Kidney (tissue), 13 donors: ENCODE measurements at regions not wholly inside any gene's neighbourhood (a gene's known extent, or its start where the extent isn't known, plus 50 kb on each side); places are given as distances from the start of the nearest gene placed in this dataset.

Experiments
- DNase-seq, 5 donors: peaks; one replicate each; pipeline ENCODE4 v3.0.0-alpha.2; 2013 to 2020
- FAIRE-seq: peaks from 2 replicates; lab custom pipeline; 2012; peaks lifted over from hg19 to GRCh38; lab: Jason Lieb, UNC
- H3K27ac ChIP-seq, 2 donors: one replicate each; pipeline ENCODE4 v1.7.0; 2013; ENCODE audit warnings: low read depth in 2 of 2, low read length in 2 of 2, inconsistent platforms in 1 of 2
- H3K27me3 ChIP-seq: one replicate; pipeline ENCODE4 v1.7.1; 2013; ENCODE audit warnings: low read length, inconsistent platforms; ENCODE audit not compliant: control insufficient read depth, insufficient read depth
- H3K36me3 ChIP-seq, 3 donors: one replicate each; pipeline versions ENCODE4 v1.7.0 to v1.7.1; 2013; ENCODE audit warnings: low read length in 3 of 3, control low read depth in 1 of 3, inconsistent platforms in 1 of 3; ENCODE audit not compliant: insufficient read depth in 3 of 3, control insufficient read depth in 2 of 3
- H3K4me1 ChIP-seq, 3 donors: one replicate each; pipeline versions ENCODE4 v1.7.0 to v1.7.1; 2013; ENCODE audit warnings: low read length in 3 of 3, inconsistent platforms in 1 of 3, low read depth in 1 of 3; ENCODE audit not compliant: control insufficient read depth in 2 of 3, insufficient read depth in 2 of 3
- H3K4me3 ChIP-seq, 3 donors: one replicate each; pipeline versions ENCODE4 v1.7.0 to v1.8.1; 2013; ENCODE audit warnings: low read length in 3 of 3, control low read depth in 1 of 3, inconsistent platforms in 1 of 3
- H3K9ac ChIP-seq, 3 donors: one replicate each; pipeline versions ENCODE4 v1.7.0 to v1.7.1; 2013; ENCODE audit warnings: low read length in 3 of 3, control low read depth in 1 of 3, inconsistent platforms in 1 of 3
- H3K9me3 ChIP-seq, 3 donors: one replicate each; pipeline versions ENCODE4 v1.7.0 to v1.7.1; 2013; ENCODE audit warnings: low read length in 3 of 3, control low read depth in 1 of 3, inconsistent platforms in 1 of 3; ENCODE audit not compliant: control insufficient read depth in 2 of 3, insufficient read depth in 1 of 3
- intact Hi-C: fragments of 100-400 bp; cut with DNase I; formaldehyde crosslinking; loops from one replicate; pipeline ENCODE4 v1.11.1; 2022
- TF ChIP-seq, protein P1 (sequence below): IDR thresholded peaks from 3 replicates; pipeline ENCODE4 v1.5.1; 2012; ENCODE audit warnings: mild to moderate bottlenecking, moderate library complexity, borderline replicate concordance; ENCODE audit not compliant: insufficient read depth; ENCODE audit errors: extremely low read depth
- donor health status: control.
- donor health status: control.
- donor health status: control.
- donor health status: control.
- donor health status: control.
- donor health status: DM: yes; HTN: yes; CAD: no.
- donor health status: Normal renal cell carcinoma (clear cell type).

DNA sequence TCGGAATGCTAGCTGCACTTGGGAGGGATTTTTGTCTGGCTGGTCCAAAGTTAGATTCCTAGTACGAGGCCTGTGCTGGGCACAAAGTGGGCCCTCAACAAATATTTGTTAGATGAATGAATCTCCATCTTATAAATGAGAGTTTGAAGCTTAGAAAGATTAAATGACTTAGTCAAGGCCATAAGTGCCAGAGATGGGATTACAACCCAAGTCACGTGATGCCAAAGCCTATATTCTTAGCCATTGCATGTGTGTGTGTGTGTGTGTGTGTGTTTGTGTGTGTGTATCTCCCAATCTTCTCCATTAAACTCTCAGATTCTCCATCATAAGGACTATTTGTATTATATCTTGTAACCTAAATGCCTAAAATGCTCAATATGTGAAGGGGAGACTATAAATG, 130.8 kb upstream of the MAP1B start:
- Histone ChIP-seq H3K36me3 (no peaks in the 10 kb centered on the region), H3K9me3 (no peaks in the 10 kb centered on the region), H3K27me3 (no peaks in the 10 kb centered on the region), H3K9ac (no peak overlapping the region), H3K27ac (no peak overlapping the region), H3K4me1 (no peaks in the 10 kb centered on the region), H3K4me3 (no peak overlapping the region)
- FAIRE-seq (no peak), DNase-seq (no peak)
- intact Hi-C loops, result no loop called here
- TF ChIP-seq, protein P1, sequence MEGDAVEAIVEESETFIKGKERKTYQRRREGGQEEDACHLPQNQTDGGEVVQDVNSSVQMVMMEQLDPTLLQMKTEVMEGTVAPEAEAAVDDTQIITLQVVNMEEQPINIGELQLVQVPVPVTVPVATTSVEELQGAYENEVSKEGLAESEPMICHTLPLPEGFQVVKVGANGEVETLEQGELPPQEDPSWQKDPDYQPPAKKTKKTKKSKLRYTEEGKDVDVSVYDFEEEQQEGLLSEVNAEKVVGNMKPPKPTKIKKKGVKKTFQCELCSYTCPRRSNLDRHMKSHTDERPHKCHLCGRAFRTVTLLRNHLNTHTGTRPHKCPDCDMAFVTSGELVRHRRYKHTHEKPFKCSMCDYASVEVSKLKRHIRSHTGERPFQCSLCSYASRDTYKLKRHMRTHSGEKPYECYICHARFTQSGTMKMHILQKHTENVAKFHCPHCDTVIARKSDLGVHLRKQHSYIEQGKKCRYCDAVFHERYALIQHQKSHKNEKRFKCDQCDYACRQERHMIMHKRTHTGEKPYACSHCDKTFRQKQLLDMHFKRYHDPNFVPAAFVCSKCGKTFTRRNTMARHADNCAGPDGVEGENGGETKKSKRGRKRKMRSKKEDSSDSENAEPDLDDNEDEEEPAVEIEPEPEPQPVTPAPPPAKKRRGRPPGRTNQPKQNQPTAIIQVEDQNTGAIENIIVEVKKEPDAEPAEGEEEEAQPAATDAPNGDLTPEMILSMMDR, result no peak

DNA sequence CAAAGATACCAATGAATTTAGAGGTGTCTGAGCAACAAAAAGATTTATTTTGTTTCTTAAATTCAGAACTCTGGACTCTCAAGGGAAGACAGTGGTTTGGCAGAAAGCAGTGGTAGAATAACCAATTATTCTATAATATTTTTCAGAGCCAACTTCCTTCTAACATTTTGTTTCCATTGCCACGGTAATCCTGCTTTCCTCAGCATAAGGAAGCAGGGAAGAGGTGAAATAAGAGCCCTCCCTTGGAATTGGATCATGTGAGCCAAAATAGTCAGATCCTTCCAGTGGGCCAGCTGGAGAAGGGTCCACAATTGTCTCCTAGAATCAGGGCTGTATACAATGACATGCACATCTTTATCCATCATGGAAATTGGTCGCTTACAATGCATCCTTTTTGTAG, 130.0 kb upstream of the MAP1B start:
- Histone ChIP-seq H3K9me3 (peaks cover 0 to 2% (median 0%) of the 10 kb centered on the region in 3 donors), H3K4me1 (no peaks in the 10 kb centered on the region), H3K36me3 (no peaks in the 10 kb centered on the region), H3K4me3 (no peak overlapping the region), H3K27me3 (no peaks in the 10 kb centered on the region), H3K9ac (no peak overlapping the region), H3K27ac (no peak overlapping the region)
- DNase-seq (no peak), FAIRE-seq (no peak)
- TF ChIP-seq, protein P1, result no peak
- intact Hi-C loops, result no loop called here

DNA sequence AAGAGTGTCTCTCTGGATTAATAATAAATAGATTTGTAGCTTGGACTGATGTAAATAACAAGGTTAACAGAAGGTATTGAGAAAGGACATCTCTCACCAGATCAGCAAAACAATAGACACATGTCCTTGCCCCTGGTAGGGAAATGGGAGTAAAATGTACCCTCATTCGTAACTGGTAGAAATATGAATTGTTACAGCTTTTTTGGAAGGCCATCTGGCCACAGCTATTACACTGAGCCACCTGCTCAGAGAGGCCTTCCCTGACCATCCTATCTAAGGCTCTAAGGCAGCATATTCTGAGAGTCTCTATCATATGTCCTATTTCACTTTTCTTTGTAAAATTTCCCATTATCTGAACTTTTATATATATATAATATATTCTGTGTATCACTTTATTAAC, 129.1 kb upstream of the MAP1B start:
- H3K9me3 ChIP-seq, result peaks cover 0 to 3% (median 0%) of the 10 kb centered on the region in 3 donors
- intact Hi-C loops, result no loop called here
- FAIRE-seq, result no peak

More for the DNA sequence above, 129.1 kb upstream of the MAP1B start:
- no peak for DNase-seq
- no peaks in the 10 kb centered on the region for H3K4me1 ChIP-seq
- no peak overlapping the region for H3K4me3 ChIP-seq
- TF ChIP-seq, protein P1, result no peak
- H3K36me3 ChIP-seq, result no peaks in the 10 kb centered on the region
- no peak overlapping the region for H3K9ac ChIP-seq
- H3K27me3 ChIP-seq, result no peaks in the 10 kb centered on the region
- no peak overlapping the region for H3K27ac ChIP-seq
